Epithelial cell of prostate (primary cell): ENCODE measurements at regions not wholly inside any gene's neighbourhood (a gene's known extent, or its start where the extent isn't known, plus 50 kb on each side); places are given as distances from the start of the nearest gene placed in this dataset.

Experiments used
- DNase-seq: peaks from one replicate; pipeline ENCODE4 v3.0.0-alpha.2; 2011; ENCODE audit warnings: low read depth, low spot score
- H3K27ac ChIP-seq: fragments of 450-650 bp; 2 replicates; pipeline ENCODE4 v1.5.1; 2017; ENCODE audit warnings: mild to moderate bottlenecking

GRCh38 chr5:4628645-4629385 is 511.3 kb upstream of the ADAMTS16 start:
- no peak for DNase-seq

GRCh38 chr5:4630031-4630430 is 510.1 kb upstream of the ADAMTS16 start:
- no peak overlapping the region for H3K27ac ChIP-seq
- no peak for DNase-seq

More at GRCh38 chr5:4628645-4629385, 511.3 kb upstream of the ADAMTS16 start:
- H3K27ac ChIP-seq: no peak overlapping the region

GRCh38 chr5:4634342-4634741 is 505.8 kb upstream of the ADAMTS16 start:
- H3K27ac ChIP-seq: no peak overlapping the region
- DNase-seq: no peak

GRCh38 chr5:4636378-4636777 is 503.8 kb upstream of the ADAMTS16 start:
- no peak overlapping the region for H3K27ac ChIP-seq
- DNase-seq: no peak

- no peak overlapping the region for H3K27ac ChIP-seq
- no peak for DNase-seq
Measured at GRCh38 chr5:4639946-4640345, 500.2 kb upstream of the ADAMTS16 start.

- no peak overlapping the region for H3K27ac ChIP-seq
- no peak for DNase-seq
Measured at GRCh38 chr5:4640795-4641194, 499.3 kb upstream of the ADAMTS16 start.

GRCh38 chr5:4642525-4642924 is 497.6 kb upstream of the ADAMTS16 start:
- DNase-seq: no peak
- no peak overlapping the region for H3K27ac ChIP-seq

GRCh38 chr5:4643190-4643589 is 496.9 kb upstream of the ADAMTS16 start:
- H3K27ac ChIP-seq: no peak overlapping the region
- no peak for DNase-seq

- no peak for DNase-seq
- no peak overlapping the region for H3K27ac ChIP-seq
Measured at GRCh38 chr5:4643960-4644359, 496.2 kb upstream of the ADAMTS16 start.

GRCh38 chr5:4646715-4647375 is 493.3 kb upstream of the ADAMTS16 start:
- H3K27ac ChIP-seq: no peak overlapping the region
- DNase-seq: no peak

- DNase-seq: no peak
Measured at GRCh38 chr5:4647955-4648354, 492.2 kb upstream of the ADAMTS16 start.

GRCh38 chr5:4651806-4652565 is 488.1 kb upstream of the ADAMTS16 start:
- no peak overlapping the region for H3K27ac ChIP-seq
- DNase-seq: no peak

More at GRCh38 chr5:4647955-4648354, 492.2 kb upstream of the ADAMTS16 start:
- H3K27ac ChIP-seq: no peak overlapping the region

- DNase-seq: no peak
- no peak overlapping the region for H3K27ac ChIP-seq
Measured at GRCh38 chr5:4653475-4653874, 486.7 kb upstream of the ADAMTS16 start.

- no peak overlapping the region for H3K27ac ChIP-seq
- no peak for DNase-seq
Measured at GRCh38 chr5:4659851-4660250, 480.3 kb upstream of the ADAMTS16 start.

GRCh38 chr5:4661326-4661725 is 478.8 kb upstream of the ADAMTS16 start:
- no peak for DNase-seq
- no peak overlapping the region for H3K27ac ChIP-seq

- no peak overlapping the region for H3K27ac ChIP-seq
- DNase-seq: no peak
Measured at GRCh38 chr5:4661836-4662235, 478.3 kb upstream of the ADAMTS16 start.

GRCh38 chr5:4662756-4663155 is 477.4 kb upstream of the ADAMTS16 start:
- no peak overlapping the region for H3K27ac ChIP-seq
- no peak for DNase-seq

- no peak overlapping the region for H3K27ac ChIP-seq
- no peak for DNase-seq
Measured at GRCh38 chr5:4665911-4666310, 474.2 kb upstream of the ADAMTS16 start.

GRCh38 chr5:4674166-4674565 is 466.0 kb upstream of the ADAMTS16 start:
- no peak overlapping the region for H3K27ac ChIP-seq
- DNase-seq: no peak

GRCh38 chr5:4676934-4677333 is 463.2 kb upstream of the ADAMTS16 start:
- no peak overlapping the region for H3K27ac ChIP-seq
- no peak for DNase-seq

GRCh38 chr5:4684946-4685345 is 455.2 kb upstream of the ADAMTS16 start:
- no peak for DNase-seq

More at GRCh38 chr5:4684946-4685345, 455.2 kb upstream of the ADAMTS16 start:
- no peak overlapping the region for H3K27ac ChIP-seq
